HEK293T (cell line): ENCODE measurements at regions not wholly inside any gene's neighbourhood (a gene's known extent, or its start where the extent isn't known, plus 50 kb on each side); places are given as distances from the start of the nearest gene placed in this dataset.

Experiments
- ARNT ChIP-seq: fragments of 450-650 bp; IDR thresholded peaks from 2 replicates; pipeline ENCODE4 v1.6.1; 2017; ENCODE audit warnings: mild to moderate bottlenecking
- ELF4 ChIP-seq: fragments of 450-650 bp; IDR thresholded peaks from 2 replicates; pipeline ENCODE4 v1.6.1; 2017; ENCODE audit warnings: antibody characterized with exemption
- FOXK2 ChIP-seq: fragments of 450-650 bp; IDR thresholded peaks from 2 replicates; pipeline ENCODE4 v1.6.1; 2016; ENCODE audit warnings: mild to moderate bottlenecking
- NFRKB ChIP-seq: fragments of 450-650 bp; IDR thresholded peaks from 2 replicates; pipeline ENCODE4 v1.6.1; 2016; ENCODE audit warnings: mild to moderate bottlenecking, moderate library complexity
- SP1 ChIP-seq: fragments of 450-650 bp; IDR thresholded peaks from 2 replicates; pipeline ENCODE4 v1.6.1; 2017
- TF ChIP-seq, protein P1 (sequence below): fragments of 450-650 bp; IDR thresholded peaks from 2 replicates; pipeline ENCODE4 v1.6.1; 2016

DNA sequence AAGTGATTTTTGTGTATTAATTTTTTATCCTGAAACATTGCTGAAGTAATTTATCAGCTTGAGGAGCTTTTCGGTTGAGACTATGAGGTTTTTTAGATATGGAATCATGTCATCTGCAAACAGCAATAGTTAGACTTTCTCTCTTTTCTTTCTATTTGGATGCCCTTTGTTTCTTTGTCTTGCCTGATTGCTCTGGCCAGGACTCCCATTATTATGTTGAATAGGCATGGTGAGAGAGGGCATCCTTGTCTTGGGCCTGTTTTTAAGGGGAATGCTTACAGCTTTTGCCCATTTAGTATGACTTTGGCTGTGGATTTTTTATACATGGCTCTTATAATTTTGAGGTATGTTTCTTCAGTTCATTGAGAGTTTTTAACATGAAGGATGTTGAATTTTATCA is 207.6 kb upstream of the DEFB112 start:
- TF ChIP-seq ELF4 (no peak), SP1 (no peak), ARNT (no peak), NFRKB (no peak), FOXK2 (no peak)
- TF ChIP-seq, protein P1, sequence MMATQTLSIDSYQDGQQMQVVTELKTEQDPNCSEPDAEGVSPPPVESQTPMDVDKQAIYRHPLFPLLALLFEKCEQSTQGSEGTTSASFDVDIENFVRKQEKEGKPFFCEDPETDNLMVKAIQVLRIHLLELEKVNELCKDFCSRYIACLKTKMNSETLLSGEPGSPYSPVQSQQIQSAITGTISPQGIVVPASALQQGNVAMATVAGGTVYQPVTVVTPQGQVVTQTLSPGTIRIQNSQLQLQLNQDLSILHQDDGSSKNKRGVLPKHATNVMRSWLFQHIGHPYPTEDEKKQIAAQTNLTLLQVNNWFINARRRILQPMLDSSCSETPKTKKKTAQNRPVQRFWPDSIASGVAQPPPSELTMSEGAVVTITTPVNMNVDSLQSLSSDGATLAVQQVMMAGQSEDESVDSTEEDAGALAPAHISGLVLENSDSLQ = no peak
